Heart left ventricle (tissue), 13 donors: ENCODE measurements at regions not wholly inside any gene's neighbourhood (a gene's known extent, or its start where the extent isn't known, plus 50 kb on each side); places are given as distances from the start of the nearest gene placed in this dataset.

Experiments used
- CTCF ChIP-seq, 12 donors: fragments of 200-600 bp; sonication (generic) in 4 of 12; IDR thresholded peaks; one replicate each; pipeline versions ENCODE4 v1.5.0 to v1.8.0; 2018 to 2022; ENCODE audit warnings: antibody characterized with exemption in 12 of 12, mild to moderate bottlenecking in 5 of 12
- POLR2A ChIP-seq, 2 donors: fragments of 450-650 bp; IDR thresholded peaks; one replicate each; pipeline ENCODE4 v1.6.1; 2017; ENCODE audit warnings: antibody characterized with exemption in 2 of 2, mild to moderate bottlenecking in 2 of 2, moderate library complexity in 2 of 2
- donor health status: ischemic (EF 13 %, LVEDD 7.1; RV severe dilation, severe dysfunction).
- donor health status: DM: no; HTN: yes; CAD: no.
- donor health status: DM: no; HTN: no; CAD: no.
- donor health status: ischemic (EF 25% LVEDD 6.9; RV normal size, moderate dysfunction).
- donor health status: ischemic (EF 25% LVEDD 5.7; RV mildly dilated, moderate dysfunction).
- donor health status: ischemic (EF 35%, LVEDD 5.7; RV mildly dilated, moderate dysfunction).
- donor health status: nonischemic (EF 11% LVEDD 7.7; RV severe dilation, severe dysfunction).
- donor health status: DM: yes; HTN: yes; CAD: no.
- donor health status: PGD.
- donor health status: ischemic (EF 29% LVEDD 5.4; RV normal size, mild dysfunction).
- donor health status: nonischemic (EF 23%, LVEDD 6.1; RV moderate dilation, normal function).

- TF ChIP-seq CTCF (IDR thresholded peaks at IDR 0.05) = no peak
- no peak for TF ChIP-seq POLR2A (IDR thresholded peaks at IDR 0.05)
Measured at GRCh38 chr1:29958271-29958670, 721.9 kb downstream of the PTPRU start.
